ENCODE measurements at regions not wholly inside any gene's neighbourhood (a gene's known extent, or its start where the extent isn't known, plus 50 kb on each side); places are given as distances from the start of the nearest gene placed in this dataset.
"Not testable (repeated sequence)": the region's sequence is repeated elsewhere in the genome, so short reads cannot be mapped to it uniquely, and the experiment has no call there.

DNA sequence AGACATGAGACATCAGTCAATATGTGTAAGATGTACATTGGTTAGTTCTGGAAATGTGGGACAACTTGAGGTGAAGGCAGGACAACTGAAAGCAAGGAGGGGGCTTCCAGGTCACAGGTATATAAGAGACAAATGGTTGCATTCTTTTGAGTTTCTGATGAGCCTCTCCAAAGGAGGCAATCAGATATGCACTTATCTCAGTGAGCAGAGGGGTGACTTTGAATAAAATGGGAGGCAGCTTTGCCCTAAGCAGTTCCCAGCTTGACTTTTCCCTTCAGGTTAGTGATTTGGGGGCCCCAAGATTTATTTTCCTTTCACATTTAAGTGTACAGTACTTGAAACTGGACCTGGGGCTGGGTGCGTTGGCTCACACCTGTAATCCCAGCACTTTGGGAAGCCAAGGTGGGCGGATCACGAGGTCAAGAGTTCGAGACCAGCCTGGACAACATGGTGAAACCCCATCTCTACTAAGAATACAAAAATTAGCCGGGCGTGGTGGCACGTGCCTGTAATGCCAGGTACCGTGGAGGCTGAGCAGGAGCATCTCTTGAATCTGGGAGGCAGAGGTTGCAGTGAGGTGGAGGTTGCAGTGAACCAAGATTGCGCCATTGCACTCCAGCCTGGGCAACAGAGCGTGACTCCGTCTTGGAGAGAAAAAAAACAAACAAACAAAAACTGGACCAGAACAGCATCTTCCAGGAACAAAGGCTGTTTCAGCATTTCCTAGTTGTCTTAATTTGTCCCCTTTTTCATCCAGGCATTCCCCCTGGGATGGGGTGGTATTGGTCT lies 130.9 kb upstream of the ZNF746 start:
- not testable (repeated sequence) for DNase-seq

DNA sequence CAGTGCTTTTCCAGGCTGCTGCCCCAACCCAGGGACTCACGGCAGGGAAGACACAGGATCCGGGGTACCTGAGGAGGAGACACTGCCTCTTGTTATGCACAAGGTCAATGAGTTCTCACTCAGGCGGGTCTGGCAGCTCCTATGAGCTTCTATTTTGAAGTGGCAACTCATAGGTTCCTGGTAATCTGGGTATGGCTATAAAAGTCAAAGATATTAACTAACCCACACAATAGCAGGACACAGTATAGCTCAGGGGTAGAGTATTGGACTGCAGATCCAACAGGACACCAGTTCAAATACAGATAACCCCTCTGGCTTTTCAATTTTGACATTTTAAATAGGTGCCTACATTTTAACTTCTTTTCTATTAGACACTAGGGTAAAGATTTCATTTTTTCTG lies 130.3 kb upstream of the ZNF746 start:
- DNase-seq: no peak

DNA sequence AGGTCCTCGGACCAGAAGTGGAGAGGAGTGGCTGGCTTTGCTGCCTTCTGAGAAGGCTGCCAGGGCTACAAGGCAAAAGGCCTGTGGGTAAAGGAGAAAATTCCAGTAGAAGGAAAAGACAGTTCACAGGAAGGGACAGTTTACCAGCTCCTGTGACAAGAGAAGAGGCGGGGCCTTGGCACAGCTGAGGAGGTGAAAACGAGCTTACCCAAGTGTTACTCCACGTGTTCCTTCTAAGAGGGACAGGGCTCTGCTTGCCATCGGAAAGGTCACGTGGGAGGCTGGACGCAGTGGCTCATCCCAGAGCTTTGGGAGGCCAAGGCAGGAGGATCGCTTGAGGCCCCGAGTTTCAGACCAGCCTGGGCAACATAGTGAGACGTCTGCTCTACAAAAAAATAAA lies 129.4 kb upstream of the ZNF746 start:
- DNase-seq: no peak

DNA sequence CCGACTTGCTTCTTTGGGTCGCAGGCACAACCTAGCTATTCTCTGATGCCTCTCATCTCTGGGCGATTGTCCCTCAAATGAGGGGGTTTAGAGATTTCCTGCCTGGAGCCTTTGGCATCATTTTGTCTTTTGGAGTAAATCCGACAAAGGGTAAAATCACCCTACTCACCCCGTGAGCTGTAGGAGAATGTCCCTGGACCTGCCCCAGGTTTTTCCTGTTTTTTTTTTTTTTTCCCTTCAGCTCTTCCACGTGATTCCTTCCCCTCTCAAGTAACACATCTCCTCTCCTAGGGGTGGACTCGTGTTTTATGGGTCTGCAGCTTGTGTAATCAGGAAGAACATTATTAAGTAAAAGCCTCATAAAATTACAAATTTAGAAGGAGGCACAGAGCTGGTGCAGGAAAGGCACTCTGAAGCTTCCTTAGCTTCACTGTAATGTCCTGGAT lies 128.4 kb upstream of the ZNF746 start:
- DNase-seq: no peak

DNA sequence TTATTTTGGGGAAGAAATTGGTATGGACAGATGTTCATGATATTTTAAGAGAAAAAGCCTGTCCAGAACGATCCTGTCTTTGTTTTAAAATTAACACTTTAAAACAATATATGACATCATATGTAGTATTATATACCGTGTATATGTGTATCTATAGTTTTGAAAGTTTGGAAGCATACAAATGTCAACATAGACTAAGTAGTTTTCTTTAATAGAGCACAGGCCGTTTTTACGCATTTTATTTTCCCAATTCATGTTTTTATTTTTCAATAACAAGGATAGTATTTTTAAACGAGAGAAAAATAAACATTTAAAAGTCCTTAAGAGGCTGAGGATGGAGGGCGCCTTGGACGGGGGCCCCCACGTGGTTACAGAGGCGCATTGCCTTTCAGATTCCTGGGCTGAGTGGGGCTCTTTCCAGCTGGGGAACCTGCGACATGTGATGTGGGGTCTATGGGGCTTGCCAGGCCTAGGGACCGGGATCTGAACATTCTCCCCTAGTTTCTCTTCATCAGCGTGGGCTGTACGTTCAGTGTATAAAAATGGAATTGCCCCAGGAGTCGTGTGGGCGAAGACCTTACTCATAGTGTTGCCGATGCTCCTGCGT lies 127.8 kb upstream of the ZNF746 start:
- DNase-seq: peak; percentile 20

DNA sequence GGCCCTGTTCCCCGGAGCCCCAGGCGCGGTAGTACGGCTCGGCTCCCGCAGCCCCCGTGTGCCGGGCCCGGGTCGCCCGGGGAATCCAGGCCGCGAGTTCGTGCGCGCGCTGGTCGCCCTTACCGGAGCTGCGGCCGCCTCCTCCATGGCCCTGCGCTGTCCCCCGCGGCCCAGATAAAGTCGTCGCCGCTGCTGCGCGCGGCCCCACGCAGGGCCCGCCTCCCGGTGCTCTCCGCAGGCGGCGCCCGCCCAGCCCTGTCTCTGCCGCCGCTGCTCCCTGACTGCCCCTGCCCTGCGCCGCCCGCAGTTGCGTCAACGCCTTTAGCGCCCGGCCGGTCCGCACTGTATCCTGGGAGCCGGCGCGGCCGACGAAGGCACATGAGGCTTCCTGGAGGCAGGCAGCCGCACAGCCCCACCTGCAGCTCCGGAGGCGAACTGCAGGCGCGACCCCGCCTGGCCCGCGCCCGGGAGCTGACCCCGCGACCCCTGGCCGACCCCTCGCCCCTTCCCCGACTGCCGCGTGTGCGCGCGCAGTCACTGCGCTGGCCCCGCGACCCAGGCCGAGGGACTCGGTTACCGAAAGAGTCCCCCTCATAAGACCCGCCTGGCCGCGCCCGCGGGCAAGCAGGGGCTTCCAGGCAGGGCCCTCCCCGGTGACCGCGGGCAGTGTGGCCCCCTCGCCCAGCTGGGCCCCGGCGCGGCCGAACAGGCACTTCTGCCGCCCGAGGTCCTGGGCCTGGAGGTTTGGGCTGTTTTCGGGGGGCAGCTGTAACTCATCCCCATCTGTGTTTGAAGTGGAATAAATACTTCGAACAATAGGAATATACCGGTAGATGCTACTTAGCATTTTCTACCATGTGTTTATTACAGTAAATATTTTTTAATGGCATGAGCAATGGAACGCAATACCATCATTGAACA lies 127.1 kb upstream of the ZNF746 start:
- DNase-seq: peak; percentile 90

DNA sequence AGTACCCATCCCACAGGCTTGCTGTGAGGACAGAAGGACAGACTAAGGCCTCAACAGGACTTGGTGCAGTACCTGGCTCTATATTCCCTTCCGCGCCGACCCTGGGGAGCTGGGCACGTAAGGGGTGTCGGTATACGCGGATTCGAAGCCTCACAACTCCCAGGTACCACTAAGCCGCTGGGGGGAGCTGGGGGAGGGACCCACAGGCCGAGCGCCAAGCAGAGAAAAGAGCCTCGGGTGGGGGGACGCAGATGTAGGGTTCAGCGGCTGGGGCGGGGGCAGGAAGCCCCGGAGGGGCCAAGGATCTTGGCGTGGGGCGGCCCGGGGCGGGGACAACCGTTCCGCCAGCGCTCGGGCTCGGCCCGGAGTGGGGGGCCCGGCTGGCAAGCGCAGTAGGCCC lies 126.4 kb upstream of the ZNF746 start:
- no peak for DNase-seq

DNA sequence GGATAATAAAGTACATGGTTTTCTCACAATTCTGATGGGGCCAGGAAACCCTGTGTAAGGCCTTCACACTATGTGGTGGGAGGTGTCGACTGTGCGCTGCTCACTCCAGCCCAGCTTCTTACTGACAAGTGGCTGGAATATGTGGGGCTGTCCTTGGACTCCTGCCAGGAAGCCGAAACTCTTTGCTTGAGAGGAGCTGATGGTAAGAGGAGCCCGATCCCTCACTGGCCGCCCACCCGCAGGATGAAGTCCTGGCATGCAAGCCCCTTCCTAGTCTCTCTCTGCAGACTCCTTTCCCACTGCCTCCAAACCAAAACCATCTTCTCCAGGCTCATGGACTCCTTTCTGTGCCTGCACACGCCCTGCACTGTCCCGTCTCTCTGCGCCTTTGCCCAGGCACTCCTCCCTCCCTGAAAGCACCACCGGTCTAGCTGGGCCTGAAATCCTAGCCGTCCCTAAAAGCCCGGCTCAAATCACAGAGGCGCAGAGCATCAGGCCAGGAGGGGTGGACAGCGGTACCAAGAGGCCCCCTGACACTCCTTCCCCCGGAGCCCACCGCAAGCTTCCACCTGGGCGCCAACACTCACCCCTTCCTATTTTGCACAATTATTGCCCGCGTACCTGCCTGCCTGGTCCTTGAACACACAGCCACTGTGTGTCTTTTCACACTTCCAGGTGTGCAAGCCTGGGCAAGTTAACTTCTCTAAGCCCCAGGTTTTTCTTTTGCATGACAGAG lies 125.8 kb upstream of the ZNF746 start:
- DNase-seq: not testable (repeated sequence)

DNA sequence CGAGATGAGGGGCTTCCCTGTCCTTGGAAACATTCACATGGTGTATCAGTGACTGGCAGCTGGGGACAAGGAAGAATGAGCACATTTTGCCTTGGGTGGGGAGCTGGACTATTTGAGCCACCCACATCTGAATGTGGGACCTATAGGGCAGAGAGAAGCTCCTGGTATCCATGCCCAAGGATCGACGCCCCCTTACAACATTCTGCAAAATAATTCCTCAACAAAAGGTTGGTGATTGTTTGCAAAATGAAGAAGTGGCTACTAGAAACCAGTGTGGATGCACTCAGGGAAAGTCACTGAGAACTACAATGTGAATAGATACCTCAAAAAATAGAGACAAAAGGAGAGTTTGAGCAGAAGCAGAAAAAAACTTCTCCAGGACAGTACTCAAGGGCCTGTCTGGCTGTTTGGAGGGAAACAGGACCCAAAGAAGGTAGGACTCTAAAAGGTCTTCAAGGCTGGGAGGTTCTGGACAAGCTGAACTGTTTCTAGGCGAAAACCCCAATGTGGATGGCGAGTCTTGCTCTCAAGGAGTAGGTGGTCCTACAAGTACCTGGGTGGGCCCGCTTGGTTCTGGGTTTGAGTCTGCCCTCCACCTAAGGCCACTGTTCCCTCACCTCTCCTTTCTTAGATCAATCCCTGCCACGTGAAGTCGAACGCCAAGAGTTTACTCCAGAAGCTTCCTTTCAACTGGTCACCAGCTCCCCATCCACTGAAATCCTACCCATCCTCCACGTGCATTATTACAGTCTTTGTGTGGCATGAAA lies 125.0 kb upstream of the ZNF746 start:
- no peak for DNase-seq

DNA sequence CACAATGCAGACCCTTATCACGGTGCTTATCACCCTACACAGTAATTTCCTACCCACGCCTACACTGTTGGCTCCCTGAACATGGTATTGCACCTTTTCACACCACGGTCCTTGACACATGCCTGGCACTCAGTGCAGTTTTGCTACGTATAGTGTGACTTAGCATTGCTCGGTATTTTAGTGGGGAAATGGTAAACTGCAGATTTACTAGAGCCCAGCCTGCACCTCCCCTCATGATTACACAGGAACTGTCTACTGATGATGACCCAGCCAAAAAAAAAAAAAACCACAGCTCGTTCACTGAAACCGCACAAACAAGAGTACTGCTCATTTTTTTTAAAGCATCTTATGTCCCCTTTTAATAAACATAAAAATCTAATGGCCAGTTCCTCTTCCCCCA lies 124.2 kb upstream of the ZNF746 start:
- no peak for DNase-seq

DNA sequence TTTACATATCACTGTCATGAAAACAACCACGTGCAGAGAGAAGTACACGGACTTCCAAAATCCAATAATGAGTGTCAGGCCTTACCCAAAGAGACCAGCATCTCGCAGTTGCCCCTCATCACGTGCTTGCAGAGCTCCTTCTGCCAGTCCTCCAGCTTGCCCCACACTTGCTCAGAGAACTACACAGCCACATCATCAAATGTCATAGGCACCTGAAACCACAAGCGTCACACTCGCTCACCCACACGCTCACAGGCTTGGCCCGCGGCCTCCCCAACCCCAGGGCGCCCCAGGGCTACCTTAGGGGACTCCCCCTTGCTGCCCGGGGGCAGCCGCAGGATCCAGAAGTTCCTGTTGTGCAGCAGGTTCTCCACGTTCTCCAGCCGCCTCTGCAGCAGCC lies 123.4 kb upstream of the ZNF746 start:
- no peak for DNase-seq

DNA sequence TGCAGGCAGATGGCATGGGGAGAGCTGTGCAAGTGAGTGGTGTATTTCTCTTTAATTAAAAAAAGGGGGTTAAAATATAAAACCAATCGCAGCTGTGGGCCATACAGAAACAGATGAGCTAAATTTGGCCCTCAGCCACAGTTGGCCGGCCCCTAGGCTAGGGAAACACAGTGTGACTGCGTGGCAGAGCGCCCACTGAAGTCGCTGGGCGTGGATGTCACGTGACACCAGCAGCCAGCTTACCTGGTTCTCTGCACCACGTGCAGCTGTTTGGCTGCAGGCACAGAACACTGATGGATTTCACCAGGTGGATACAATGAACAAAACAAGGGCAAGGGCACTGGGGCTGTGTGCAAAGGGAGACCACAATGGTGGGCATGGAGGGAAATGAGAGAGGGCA lies 119.3 kb upstream of the ZNF746 start:
- no peak for DNase-seq

DNA sequence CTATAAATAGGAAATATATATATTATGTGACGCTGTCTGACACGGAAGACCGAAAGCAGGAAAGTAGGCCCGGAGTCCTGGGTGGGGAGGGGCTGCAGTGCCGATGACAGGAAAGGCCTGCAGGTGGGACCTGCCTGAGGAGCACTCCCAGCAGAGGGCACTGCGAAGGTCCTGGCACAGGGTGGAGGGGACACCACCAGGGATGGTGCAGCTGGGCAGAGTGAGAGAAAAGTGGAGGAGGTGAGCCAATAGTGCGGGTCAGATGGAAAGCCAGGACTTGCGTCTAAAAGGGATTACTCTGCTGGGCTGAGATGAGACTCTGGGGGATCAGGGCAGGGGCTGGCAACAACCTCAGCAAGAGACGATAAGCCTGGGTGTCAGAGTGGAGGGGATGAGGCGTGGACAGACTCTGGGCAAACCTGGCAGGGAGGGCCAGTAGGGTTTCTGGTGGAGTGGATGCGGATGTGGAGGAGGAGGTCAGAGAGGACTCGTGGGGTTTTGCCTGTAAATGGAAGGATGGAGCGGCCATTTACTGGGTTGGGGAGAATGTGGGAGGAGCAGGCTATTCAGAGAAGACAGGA lies 118.2 kb upstream of the ZNF746 start:
- no peak for DNase-seq

DNA sequence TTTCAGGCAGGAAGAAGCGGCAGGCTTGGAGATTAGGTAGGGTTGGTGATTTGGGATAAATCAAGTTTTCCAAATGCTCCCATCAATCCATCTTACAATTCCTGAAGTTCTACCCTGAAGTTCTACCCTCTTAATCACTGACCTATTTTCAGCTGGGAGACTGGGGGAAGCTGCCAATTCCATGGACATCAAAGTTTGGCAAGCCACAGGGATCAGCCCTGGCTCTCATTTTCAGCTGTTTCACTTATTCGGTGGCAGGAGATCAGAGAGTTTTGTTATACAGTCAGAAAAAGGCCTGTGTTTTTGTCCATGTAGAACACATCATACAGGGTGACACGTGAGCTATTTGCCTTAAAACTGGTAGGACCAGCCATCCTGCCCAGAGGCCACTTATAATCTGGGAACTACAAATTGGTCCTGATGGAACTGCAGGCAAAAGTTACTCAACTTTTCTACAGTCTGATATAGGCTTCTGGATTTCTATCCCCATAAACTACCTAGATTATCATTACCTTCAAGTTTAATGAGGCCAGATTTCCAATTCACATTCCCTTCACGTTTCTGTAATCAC lies 112.9 kb upstream of the ZNF746 start:
- no peak for DNase-seq

DNA sequence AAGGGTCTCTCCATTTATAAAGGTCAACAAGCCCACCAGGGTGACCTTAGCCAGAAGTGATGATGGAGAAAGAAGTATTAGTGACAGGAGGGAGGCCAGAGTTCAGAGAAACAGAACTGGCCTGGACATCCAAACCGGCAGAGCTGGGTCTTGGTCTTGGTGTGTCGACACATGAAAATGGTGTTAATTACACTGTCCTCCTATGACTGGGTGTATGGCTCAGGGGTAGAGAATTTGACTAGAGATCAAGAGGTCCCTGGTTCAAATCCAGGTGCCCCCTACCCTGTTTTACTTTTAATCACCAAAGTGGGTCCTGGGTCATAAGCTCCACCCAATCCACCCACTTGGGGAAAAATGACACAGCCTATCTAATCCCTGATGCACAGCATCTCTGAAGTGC lies 110.6 kb upstream of the ZNF746 start:
- no peak for DNase-seq

DNA sequence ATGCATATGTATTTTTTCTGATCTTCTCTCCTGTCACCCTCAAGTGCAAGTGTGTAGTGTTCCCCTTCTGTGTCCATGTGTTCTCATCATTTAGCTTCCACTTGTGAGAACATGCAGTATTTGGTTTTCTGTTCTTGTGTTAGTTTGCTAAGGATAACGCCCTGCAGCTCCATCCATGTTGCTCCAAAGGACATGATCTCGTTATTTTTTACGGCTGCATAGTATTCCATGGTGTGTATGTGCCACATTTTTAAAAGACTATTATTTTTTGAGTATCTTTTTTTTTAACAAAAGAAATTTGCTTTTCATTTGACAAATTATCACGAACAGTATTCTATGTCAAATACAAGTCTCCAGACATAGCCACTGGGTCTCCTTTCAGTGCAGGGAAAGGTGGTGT lies 110.1 kb upstream of the ZNF746 start:
- DNase-seq: no peak

DNA sequence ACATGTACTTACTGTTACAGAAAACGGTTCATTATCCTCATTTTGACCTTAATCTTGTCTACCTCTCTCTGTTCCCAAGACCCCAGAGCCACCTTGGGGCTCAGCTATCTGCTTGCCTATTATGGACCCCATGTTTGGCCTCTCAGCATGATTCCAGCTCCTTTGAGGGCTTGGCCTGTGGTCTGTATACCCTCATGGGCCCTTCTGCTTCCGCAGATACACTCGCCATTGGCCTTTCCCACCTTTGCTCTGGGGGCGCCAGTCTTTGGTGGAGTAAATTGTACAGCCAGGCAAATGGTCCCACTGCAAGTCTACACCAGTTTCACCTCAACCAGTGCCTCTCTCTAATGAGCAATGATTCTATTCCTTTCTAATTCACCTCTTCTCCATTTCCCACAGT lies 109.2 kb upstream of the ZNF746 start:
- DNase-seq: no peak

DNA sequence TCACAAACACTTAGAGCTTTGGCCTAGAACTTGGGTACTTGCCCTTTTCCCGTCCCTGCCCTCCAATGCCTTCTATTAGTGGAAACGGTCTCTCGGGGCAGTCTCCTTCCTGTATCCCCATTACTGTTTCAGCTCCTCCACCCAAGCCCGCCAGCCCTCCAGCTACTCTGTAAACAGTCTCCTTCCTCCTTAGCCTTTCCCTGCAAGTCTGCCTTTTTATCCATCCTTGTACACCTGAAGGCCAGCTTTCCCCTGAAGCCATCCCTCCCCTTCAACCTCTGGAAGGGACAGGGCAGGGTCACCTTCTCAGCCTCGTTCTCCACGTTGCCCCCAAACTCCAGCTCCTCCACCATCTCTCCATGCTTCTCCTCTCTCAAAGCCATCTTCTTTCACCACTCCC lies 108.1 kb upstream of the ZNF746 start:
- DNase-seq: no peak

DNA sequence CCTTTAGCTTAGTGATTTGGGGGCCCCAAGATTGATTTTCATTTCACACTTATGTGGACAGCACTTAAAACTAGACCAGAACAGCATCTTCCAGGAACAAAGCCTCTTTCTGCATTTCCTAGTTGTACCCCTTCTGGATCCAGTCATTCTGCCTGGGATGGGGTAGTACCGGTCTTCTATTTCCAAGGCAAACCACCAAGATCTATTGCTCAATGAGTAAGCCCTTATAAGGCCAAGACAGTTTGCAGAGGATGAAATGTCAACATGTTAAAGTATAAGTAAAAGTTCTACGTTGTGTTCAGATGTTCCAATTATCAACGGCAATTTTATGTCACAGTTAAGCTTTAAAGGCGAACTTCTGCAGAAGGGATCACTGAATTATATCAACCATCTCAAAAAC lies 106.9 kb upstream of the ZNF746 start:
- DNase-seq: no peak

DNA sequence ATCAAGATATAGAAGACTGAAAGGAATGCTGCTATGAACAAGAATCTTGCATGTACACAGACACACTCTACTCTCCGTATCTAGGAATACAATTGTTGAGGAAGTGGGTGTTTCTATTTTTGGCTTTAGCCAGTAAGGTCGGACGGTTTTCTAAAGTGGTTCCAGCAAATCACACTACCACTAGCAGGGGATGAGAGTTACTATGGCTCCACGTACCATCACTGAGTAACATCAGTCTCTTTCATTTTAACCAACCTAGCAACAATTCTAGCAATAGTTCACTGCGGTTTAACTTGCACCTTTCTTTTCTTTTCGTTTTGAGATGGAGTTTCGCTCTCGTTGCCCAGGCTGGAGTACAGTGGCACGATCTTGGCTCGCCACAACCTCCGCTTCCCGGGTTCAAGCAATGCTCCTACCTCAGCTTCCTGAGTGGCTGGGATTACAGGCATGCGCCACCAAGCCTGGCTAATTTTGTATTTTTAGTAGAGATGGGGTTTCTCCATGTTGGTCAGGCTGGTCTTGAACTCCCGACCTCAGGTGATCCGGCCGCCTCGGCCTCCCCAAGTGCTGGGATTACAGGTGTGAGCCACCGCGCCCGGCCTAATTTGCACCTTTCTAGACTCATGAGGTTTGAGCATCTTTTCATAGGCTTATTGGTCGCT lies 103.2 kb upstream of the ZNF746 start:
- not testable (repeated sequence) for DNase-seq

All from midbrain (tissue), 1 donor.